ENCODE measurements at regions not wholly inside any gene's neighbourhood (a gene's known extent, or its start where the extent isn't known, plus 50 kb on each side); places are given as distances from the start of the nearest gene placed in this dataset.

DNA sequence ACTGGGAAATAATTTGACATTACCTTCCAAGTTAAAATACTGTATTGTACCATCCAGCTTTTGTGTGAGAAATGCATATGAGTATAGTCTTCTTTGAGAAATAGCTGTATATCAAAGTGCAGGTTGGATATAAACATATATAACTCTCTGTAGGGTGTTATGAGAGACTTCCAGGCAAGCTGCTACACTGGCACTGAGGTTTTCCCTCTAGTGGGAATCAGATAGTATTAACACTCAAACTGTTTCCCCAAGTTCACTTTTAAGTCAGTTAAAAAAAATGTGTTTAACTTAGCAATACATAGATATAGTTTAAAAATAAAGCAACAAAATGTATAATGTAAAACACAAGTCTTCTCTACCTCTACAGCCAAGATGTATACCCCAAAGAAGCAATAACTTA, 368.4 kb upstream of the SLC8A1 start:
- no peak for DNase-seq

DNA sequence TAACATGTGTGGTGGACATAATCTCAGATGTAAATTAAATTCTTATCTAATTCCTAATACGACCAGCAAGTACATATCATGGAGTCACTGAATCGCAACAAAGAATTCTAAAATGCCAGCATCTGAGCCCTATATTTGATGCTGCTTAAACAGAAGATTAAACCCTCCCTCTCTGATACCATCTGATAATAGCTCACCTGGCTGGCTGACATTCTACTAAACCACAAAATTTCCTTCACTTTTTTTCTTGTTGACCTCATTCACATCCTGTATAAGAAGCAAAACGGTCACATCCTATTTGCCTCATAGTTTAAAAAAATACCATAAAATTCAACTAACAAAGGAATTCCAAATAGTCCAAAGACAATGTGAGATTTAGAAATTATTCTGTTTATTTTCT, 371.6 kb upstream of the SLC8A1 start:
- DNase-seq = no peak

DNA sequence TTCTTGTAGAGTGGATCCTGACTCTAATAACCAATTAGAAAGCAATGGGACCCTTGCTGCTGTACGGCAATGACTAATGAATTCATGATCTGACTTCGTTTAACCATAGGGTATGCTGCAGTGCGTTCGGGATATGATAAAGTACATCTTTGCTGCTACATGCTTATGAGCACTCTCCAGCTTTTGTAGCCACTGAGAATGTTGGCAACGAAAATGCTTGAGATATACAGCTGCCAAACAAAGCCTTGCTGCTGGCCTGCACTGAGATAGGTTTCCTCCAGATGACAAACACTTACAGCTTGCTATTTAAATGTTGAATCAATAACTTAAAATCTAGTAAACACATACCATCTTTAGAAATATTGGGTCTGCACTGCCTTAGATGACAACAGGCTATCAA, 372.4 kb upstream of the SLC8A1 start:
- DNase-seq = no peak

DNA sequence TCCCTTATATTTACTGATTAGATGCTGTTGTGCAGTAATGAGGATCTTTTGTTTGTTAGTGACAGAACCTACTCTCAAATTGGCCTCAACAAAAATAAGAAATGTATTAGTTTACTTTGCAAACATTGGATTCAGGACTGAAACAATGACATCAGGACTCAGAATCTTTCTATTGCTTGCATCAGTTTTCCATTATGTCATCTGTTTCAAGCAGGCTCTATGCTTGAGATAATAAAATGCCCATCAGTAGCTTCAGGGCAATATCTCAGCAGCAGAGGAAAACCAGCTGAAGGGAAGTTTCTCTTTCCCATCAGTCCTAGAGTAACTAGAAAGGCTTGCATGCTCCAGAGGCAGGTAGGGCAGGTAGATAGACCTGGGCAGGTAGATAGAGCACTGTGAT, 375.5 kb upstream of the SLC8A1 start:
- DNase-seq = no peak

DNA sequence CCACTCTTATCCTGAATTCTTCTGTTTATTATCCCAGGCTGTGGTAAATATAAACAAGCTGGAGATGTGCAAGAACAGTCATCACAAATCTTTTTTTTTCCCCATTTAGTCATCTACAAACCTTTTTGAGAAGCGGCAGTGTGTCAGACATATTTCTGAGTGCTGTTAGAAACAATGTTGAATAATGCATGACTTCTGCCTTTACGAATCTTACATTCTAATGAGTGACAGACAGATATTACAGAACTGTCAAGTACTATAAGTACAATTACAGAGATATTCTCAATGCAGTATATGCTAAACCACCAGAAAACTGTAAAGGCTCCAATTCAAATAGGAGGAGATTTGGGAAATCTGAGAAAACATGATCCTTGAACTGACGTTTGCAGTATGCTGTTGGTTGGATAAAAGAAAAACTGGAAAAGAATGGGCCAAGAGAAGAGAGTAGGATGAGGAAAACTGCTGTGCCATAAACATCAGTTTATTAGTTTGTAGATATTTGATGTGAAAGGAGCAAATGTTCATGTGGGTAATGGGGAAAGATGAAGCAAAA, 379.5 kb upstream of the SLC8A1 start:
- DNase-seq = no peak

DNA sequence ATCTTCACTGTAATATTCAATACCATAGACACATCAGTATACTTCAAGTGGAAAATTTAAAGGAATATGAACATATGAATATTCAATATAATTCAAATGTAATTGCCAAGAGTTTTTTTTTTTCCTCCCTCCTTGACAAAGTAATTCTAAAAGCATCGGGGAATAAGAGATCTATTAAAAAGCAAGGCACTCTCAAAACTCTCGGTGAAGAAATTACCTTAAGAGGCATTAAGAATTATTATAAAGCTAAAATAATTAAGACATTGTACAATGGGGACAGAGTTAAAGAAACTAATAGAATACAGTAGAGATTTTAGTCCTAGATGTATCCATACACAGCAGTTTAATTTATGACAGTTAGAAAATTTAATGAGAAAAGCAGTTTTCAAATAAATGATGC, 390.0 kb upstream of the SLC8A1 start:
- no peak for DNase-seq

DNA sequence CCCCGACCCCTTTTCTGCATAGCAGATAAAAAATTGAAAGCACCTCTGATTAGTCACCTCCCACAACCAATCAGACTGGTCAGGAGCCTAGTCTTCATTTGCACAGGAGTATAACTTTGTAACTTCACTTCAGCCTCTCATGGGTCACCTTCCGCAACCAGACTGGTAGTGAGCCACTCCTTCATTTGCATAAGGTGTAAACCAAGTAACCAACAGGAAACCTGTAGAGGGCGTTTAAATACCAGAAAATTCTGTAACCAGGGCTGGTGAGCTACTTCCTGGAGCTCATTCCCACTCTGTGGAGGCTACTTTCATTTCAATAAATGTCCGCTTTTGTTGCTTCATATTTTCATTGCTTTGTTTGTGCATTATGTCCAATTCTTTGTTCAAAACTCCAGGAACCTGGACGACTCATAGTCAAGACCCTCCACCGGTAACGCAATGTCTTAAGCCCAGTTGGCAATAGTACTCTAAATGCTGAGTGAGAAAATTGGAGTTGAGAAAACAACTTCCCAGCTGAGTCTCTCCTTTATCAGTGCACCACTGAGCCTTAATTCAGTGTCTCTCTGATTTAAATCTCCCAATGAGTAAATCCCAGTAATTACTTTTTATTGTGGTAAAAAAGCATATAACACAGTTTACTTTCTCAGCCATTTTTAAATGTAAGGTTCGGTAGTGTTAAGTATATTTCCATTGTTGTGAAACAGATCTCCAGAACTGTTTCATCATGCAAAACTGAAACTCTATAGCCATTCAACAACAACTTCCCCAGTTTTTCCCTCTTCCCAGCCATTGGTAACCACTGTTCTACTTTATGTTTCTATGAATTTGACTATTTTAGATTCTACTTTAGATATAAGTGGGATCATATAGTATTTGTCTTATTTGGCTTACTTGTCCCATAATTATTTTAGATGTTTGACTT, 392.7 kb upstream of the SLC8A1 start:
- DNase-seq = no peak

DNA sequence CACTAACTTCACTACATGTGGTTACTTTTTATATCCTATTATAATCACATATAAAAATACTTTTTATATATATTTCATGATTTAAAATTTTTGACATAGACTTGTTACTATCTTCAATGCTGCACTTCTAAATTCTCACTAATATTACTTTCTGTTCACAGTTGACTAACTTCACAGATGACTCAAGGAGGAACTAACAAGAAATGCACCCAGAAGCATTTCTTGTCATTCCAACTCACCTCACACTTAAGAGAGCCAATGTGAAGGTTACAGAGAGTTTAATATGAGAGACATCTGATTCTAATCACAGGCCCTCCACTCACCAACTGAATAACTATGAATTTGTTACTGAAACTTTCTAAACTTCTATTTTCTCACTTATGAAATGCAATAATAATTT, 399.8 kb upstream of the SLC8A1 start:
- DNase-seq = no peak

DNA sequence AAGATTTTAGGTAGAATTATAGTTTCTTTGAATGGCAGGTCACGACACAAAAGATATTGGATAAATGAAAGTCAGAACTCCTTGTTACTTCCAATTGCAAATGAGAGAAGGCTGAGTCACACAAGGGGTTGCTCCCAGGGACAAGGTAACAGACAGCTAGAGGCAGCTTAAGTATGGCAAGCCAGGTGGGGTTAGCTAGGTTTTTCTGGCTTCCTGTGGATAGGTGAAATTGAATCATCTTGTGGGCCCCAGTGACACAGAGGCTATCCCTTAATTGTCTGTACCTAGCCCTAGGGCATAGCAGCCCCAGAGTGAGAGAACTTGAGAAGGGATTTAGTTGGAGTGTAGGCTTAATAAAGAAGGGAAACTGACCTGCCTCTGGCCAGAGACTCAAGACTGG, 407.7 kb upstream of the SLC8A1 start:
- no peak for DNase-seq

DNA sequence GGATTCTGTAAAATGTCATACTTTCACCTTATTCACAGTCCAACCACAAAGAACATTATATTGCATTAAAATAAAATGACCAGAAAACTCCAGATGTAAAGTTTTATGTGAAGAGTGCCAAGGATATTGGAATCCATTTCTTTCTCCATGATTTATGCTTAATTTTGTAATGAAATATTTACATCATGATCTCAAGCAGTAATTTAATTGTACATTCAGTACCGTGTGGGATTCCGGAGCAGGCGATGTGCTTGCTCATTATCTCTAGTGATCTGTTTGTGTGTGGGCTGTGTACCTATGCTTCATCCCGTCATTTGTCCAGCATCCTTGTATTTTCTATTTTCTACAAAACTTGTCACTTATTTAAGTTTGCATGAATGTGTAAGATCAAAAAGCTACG, 415.9 kb upstream of the SLC8A1 start:
- no peak for DNase-seq

DNA sequence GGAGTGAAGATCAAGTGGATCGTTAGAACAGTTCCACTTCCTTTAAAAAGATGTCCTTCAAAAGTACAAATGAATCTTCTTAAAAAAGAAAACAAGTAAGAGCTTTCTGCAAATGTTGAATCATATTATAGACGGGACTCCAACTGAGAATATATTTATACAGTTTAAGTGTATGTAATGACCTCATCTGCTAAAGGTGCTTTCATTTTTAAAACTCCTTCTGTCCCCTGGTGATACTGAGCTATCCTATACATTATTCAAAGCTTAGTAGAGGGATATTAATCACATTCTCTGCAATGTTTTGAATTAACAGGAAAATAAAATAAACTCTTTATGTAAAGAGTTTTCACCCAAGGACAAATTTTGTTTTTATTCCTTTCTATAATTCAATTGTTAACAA, 420.7 kb upstream of the SLC8A1 start:
- no peak for DNase-seq

DNA sequence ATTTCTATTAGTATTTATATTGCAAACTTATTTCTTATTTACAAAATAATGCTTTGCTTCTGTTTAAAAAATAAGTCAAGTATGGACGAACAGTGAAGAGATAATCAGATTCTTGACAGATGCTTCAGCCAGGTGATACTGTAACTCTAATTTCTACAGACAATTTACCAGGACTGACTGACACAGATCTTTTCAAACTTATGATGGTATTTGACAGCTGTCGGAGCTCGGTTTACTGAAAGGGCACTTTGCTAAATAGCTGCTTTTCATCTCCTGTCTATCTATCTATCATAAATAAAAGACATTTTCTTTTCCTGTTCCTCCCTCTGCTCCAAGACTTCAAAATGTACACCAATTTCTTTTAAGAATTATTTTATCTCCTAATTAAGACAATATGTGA, 422.5 kb upstream of the SLC8A1 start:
- DNase-seq = no peak

DNA sequence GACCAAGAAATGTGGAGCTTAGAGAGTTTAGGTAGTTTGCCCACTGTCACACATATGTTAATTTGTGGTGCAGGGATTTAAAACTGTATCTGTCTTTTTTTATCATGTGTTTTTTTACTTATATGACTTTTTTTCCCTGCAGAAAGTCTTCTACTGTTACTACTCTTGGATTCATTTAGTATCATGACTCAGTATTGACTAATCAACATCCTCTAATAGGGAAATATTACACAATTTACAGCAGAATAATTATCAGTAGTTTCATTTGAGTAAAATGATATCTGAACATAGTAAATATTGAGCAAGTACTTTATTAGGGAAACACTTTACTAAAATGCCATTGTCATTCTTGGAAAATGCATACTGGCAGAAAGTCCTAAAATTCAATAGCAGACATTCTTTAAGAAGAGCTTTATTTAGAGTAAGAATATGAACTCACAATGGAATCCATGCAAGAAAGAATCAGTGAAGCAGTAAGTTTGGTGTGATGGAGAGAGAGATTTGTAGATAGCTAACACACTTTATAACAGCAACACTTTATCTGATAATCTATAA, 425.9 kb upstream of the SLC8A1 start:
- no peak for DNase-seq

DNA sequence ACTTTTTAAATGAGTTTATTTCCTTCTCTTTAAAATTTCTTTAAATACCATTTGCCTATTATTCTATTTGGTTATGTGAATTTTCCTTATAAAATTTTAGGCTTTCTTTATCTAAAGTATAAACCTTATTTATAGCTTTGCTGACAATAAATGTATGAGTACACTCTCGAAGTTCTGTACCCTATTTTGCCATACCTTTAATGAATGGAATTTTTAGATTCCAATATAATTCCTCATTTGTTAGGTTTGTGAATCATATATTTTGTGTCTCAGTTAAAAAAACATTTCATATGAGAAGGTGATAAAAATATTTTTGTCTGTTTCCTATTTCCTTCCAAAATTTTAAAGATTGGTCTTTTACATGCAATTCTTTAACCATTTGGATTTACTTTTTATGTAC, 427.4 kb upstream of the SLC8A1 start:
- no peak for DNase-seq

DNA sequence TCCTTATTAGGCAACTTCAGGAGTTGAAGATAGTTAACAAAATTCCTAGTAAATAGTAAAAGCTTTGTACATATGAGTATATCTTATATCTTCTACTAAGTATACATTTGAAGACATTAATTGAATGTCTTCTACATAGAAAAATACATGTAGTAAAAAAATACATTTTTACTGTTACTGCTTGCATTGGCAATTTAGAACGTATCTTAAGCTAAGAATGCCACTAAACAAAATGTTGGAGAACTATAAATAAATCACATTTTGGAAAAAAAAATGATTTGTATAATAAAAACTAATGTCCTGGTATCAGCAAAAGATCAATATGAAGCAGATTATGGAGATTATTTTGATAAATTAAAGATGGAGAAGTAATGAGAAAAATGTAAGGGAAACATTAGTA, 434.2 kb upstream of the SLC8A1 start:
- DNase-seq = no peak

DNA sequence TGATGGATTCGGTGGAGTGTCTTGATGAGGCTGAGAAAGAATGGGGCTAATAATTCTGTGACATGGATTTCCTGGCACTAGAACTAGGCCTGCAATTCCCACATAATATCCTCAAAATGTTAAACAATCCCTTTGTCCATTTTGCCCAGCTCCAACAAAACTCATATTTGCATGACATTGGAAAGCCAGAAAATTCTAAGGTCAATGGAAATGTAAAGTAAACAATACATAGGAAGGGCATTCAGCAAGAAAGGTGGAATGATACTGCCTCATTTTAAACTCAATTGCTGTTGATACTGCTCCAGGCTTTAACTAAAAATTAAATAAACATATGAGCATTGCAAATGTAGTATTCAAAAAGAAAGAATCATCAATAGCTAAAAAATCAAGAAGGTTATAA, 434.8 kb upstream of the SLC8A1 start:
- DNase-seq = no peak

DNA sequence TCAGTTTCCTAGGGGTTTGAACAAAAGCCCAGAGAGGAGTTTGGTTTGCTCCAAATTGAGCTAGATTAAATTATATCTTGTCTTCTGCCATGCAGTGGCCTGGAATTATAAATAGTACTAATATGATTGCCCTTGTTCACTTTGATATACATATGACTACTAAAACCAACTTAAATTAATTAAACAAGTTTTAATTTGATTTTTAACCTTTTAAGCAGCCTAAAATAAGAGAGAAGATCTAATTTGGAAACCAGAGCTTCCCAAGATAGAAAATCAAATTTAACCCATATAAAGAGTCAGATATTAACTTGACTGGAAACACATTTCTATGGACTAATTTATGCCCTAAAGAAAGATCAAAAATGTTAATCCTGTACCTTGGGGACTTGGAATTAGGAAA, 444.5 kb upstream of the SLC8A1 start:
- DNase-seq = no peak

DNA sequence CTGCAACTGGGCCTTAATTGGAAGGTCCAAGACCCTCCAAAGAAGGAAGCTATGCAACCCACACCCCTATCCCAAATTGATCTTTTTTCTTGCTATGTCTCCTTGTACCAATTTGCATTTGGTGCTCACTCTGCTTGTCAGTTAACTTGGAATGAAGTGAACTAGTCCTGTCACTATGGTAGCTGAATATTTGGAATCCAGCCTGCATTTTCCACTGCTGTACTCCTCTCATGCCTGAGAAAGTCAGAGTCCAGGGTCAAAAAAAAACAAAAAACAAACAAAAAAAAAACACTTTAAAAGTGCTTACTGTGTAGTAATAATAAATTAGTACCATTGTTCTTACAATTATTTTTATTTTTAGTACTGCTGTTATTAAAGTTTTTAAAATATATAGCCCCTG, 462.8 kb upstream of the SLC8A1 start:
- DNase-seq = no peak

DNA sequence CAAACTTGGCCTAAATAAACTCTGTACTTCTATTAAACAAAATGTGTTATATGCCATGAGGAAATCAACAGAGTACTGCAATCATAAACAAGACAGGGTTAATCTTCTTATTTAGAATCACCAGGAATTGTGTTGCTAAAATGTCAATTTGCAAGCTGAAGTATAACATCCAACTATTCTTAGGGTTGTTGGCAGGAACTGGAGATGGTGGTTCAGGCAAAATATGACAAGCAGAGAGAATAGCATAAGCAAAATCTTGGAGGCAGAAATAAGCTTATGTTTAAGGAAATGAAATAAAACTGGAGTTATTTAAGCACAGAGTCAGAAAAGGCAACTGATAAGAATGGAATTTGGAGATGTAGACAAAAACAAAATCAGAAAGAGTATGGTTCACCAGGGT, 463.8 kb upstream of the SLC8A1 start:
- DNase-seq = no peak

DNA sequence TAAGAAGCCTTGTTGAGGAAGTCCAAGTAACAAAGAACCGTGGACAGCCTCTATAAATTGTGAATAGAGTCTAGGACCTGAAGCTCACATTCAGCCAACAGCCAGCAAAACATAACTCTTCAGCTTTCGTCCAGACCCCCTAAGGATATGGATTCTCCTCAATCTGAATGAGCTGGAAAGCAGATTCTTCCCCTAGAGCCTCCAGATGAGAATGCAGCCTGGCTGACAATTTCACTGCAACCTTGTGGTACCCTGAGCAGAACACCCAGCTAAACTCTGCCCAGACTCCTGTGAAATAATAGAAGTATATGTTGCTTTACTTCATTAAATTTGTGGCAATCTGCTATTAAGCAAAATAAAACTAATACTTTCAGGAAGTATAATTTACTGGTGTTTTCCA, 483.5 kb upstream of the SLC8A1 start:
- no peak for DNase-seq

DNA sequence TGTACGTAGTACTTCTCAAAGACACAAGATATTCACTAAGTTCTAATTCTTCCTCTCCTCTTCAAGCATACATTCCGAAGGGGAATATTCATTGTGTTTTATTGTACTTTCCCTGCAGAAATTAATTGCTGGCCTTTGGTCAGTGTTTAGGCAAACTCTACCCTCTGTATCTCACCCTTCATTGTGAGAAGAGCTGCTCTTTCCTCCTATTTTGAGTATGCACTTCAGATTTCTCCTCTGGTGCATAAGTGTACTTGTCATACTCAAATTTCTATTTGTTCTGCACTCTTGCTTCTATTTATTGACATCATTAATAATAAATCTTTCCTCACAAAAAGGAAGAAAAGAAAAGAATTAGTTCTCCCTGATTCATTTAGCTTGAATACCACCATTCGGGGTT, 485.4 kb upstream of the SLC8A1 start:
- DNase-seq = no peak

DNA sequence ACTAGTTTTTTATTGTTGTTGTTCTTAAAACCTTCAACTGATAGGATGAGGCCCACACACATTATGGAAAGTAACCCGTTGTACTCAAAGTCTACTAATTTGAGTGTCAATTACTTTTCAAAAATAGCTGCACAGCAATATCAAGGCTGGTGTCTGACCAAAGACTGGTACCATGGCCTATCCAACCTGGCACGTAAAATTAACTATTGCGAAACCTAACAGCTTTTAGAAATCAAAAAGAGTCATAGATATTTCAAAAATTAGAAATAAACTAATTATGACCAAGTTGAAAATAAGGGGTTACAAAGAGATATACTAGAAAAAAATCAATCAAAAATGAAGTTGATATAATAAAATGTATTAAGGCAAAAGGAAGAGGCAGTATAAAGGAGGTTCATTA, 501.5 kb upstream of the SLC8A1 start:
- DNase-seq = no peak

DNA sequence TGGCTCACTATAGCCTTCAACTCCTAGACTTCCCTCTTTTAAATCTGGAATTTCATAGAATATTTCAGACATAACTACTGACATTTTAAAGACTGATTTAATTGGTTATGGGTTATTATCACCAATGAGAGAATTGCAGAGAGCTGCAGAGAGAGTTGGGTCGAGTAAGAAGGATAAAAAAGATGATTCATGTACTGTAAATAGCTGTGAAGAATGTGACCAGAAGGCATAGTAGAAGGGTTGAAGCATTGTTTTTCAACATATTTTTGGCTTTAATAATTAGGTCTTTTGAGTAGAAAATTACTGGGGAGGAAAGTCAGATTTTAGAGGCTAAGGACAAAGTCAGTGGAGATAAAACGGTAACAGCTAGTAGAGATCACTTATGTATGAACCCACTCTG, 503.2 kb upstream of the SLC8A1 start:
- no peak for DNase-seq

DNA sequence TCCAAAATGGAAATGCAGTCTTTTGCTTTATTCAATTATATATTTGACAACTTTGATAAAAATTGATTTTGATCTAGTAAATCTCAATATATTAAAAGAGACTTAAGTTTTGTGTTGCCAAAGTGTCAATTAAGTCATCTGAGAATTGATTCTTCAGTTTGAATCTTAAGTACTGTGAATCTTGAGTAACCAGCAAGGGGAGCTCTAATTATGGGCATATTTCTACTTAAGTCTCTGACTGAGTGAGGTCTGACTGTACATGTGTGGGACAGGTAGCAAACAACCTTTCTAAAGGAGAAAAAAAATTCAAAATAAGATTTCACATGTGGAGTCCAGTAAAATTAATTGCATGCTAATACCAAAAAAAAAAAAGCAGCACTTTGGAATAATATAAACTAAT, 503.7 kb upstream of the SLC8A1 start:
- DNase-seq = no peak

DNA sequence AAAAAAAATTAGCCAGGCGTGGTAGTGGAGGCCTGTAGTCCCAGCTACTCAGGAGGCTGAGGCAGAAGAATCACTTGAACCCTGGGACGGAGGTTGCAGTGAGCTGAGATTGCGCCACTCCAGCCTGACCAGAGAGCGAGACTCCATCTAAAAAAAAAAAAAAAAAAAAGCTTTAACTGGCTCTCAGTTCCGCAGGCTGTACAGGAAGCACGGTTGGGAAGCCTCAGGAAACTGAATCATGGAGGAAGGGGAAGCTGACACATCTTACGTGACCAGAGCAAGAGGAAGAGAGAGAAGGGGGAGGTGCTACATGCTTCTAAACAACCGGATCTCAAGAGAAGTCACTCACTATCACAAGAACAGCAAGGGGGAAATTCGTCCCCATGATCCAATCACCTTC, 505.6 kb upstream of the SLC8A1 start:
- DNase-seq = no peak
